ENCODE measurements at regions not wholly inside any gene's neighbourhood (a gene's known extent, or its start where the extent isn't known, plus 50 kb on each side); places are given as distances from the start of the nearest gene placed in this dataset.

DNA sequence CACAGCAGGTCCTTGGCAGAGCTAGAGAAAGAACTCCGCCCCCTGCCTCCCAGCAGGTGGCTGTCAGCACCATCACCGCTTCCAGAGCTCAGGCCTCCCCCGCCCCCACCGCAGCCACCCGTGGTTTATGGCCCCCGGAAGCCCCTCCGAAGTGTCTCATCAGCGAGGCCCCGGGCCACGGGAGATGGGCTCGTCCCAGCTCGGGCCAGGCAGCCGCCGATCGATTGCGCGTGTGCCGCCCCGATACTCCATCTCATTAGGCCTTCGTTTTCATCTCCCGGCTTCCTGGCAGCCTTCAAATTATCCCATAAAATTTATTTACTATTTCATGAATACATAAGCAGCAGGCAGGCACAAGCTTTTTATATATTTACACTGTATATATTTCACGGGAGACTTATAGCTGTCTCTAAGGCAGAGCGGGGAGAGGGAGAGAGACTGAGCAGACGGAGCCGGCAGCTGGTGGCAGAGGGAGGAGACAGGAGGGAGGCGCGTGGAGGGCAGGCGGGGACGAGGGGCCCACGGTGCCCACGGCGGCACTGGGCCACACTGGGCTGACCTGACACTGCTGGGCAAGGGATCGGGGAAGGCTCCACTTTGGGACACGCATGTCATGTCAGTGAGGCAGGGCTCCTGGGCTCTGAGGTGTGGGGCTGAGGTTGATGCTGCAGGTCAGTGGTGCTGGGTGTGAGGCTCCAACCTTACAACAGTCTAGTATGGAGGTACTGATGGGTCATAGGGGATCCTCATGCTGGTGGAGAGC, 241.2 kb downstream of the RBM19 start:
- DNase-seq, result no peak
- Histone ChIP-seq H2BK15ac (replicated peaks; ENCODE audit: low read depth) (no peak overlapping the region), H3K9ac (ENCODE audit: low read length) (no peak overlapping the region), H3K4me3 (ENCODE audit: low read length) (no peak overlapping the region), H3K23ac (ENCODE audit: low read length) (no peak overlapping the region), H3K18ac (ENCODE audit: low read length) (no peak overlapping the region), H3K79me1 (ENCODE audit: low read length) (no peaks in the 10 kb centered on the region), H3K27ac (ENCODE audit: low read depth, low read length) (no peak overlapping the region), H4K5ac (ENCODE audit: low read length) (no peak overlapping the region), H3K27me3 (ENCODE audit: insufficient read depth, low read length, poor library complexity) (no peaks in the 10 kb centered on the region), H2AK5ac (ENCODE audit: low read length) (no peak overlapping the region), H3K79me2 (ENCODE audit: control insufficient read depth, insufficient read depth, low read length) (no peaks in the 10 kb centered on the region), H2BK120ac (ENCODE audit: low read depth, low read length) (no peak overlapping the region), H3K36me3 (ENCODE audit: control insufficient read depth, insufficient read depth, low read length) (no peaks in the 10 kb centered on the region), H3K4ac (ENCODE audit: low read depth, low read length) (no peak overlapping the region), H3K4me2 (ENCODE audit: low read length) (no peak overlapping the region), H4K8ac (ENCODE audit: low read depth, low read length) (no peak overlapping the region), H3K56ac (ENCODE audit: low read length) (no peak overlapping the region), H3K4me1 (ENCODE audit: control insufficient read depth, low read depth, low read length) (no peaks in the 10 kb centered on the region), H2BK5ac (ENCODE audit: low read length) (no peak overlapping the region)
- WGBS (ENCODE audit: extremely low coverage, insufficient coverage, low lambda C conversion rate), result no CpG with 5 or more reads among the region's 34 CpGs

DNA sequence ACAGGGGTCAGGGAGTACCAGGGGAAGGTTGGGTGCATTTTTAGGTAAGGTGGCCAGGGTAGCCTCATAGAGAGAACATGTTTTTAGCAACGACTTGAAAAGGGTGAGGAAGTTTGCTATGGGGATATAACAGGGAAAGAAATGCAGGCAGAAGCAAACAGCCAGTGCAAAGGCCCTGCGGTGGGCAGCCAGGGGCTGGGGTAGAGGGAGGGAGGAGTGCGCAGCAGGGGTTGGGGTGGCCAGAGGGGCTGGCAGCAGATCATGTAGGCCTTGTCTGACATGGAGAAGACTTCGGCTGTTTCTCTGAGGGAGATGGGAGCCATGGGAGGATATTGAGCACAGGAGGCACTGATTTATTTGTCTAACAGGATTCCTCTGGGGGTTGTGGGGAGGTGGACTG, 242.5 kb downstream of the RBM19 start:
- Histone ChIP-seq H3K18ac (ENCODE audit: low read length) (no peak overlapping the region), H2AK5ac (ENCODE audit: low read length) (no peak overlapping the region), H3K36me3 (ENCODE audit: control insufficient read depth, insufficient read depth, low read length) (no peaks in the 10 kb centered on the region), H3K4ac (ENCODE audit: low read depth, low read length) (no peak overlapping the region), H3K27ac (ENCODE audit: low read depth, low read length) (no peak overlapping the region), H3K79me1 (ENCODE audit: low read length) (no peaks in the 10 kb centered on the region), H3K9ac (ENCODE audit: low read length) (no peak overlapping the region), H3K79me2 (ENCODE audit: control insufficient read depth, insufficient read depth, low read length) (no peaks in the 10 kb centered on the region), H3K27me3 (ENCODE audit: insufficient read depth, low read length, poor library complexity) (no peaks in the 10 kb centered on the region), H2BK15ac (replicated peaks; ENCODE audit: low read depth) (no peak overlapping the region), H2BK5ac (ENCODE audit: low read length) (no peak overlapping the region), H3K4me3 (ENCODE audit: low read length) (no peak overlapping the region), H3K56ac (ENCODE audit: low read length) (no peak overlapping the region), H2BK120ac (ENCODE audit: low read depth, low read length) (no peak overlapping the region), H4K5ac (ENCODE audit: low read length) (no peak overlapping the region), H4K8ac (ENCODE audit: low read depth, low read length) (no peak overlapping the region), H3K23ac (ENCODE audit: low read length) (no peak overlapping the region), H3K4me2 (ENCODE audit: low read length) (no peak overlapping the region), H3K4me1 (ENCODE audit: control insufficient read depth, low read depth, low read length) (no peaks in the 10 kb centered on the region)
- no peak for DNase-seq
- WGBS (ENCODE audit: extremely low coverage, insufficient coverage, low lambda C conversion rate), result no CpG with 5 or more reads among the region's 4 CpGs

DNA sequence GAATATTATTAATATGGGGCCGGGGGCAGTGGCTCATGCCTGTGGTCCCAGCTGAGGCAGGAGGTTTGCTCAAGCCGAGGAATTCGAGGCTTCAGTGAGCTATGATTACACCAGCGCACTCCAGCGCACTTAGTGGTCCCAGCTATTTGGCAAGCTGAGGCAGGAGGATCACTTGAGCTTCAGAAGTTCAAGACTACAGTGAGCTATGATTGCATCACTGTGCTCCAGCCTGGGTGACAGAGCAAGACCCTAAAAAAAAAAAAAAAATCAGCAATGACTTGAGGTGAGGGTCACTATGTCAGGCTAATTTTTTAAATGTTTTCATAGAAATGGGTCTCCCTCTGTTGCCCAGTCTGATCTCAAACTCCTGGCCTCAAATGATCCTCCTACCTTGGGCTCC, 243.4 kb downstream of the RBM19 start:
- Histone ChIP-seq H4K5ac (ENCODE audit: low read length) (no peak overlapping the region), H4K8ac (ENCODE audit: low read depth, low read length) (no peak overlapping the region), H3K79me2 (ENCODE audit: control insufficient read depth, insufficient read depth, low read length) (no peaks in the 10 kb centered on the region), H3K27me3 (ENCODE audit: insufficient read depth, low read length, poor library complexity) (no peaks in the 10 kb centered on the region), H3K56ac (ENCODE audit: low read length) (no peak overlapping the region), H3K79me1 (ENCODE audit: low read length) (no peaks in the 10 kb centered on the region), H2BK5ac (ENCODE audit: low read length) (no peak overlapping the region), H3K4ac (ENCODE audit: low read depth, low read length) (no peak overlapping the region), H3K23ac (ENCODE audit: low read length) (no peak overlapping the region), H3K4me2 (ENCODE audit: low read length) (no peak overlapping the region), H2AK5ac (ENCODE audit: low read length) (no peak overlapping the region), H3K18ac (ENCODE audit: low read length) (no peak overlapping the region), H2BK15ac (replicated peaks; ENCODE audit: low read depth) (no peak overlapping the region), H3K36me3 (ENCODE audit: control insufficient read depth, insufficient read depth, low read length) (no peaks in the 10 kb centered on the region), H3K4me3 (ENCODE audit: low read length) (no peak overlapping the region), H3K4me1 (ENCODE audit: control insufficient read depth, low read depth, low read length) (no peaks in the 10 kb centered on the region), H2BK120ac (ENCODE audit: low read depth, low read length) (no peak overlapping the region), H3K9ac (ENCODE audit: low read length) (no peak overlapping the region), H3K27ac (ENCODE audit: low read depth, low read length) (no peak overlapping the region)
- DNase-seq, result no peak
- no CpG with 5 or more reads among the region's 5 CpGs for WGBS (ENCODE audit: extremely low coverage, insufficient coverage, low lambda C conversion rate)

DNA sequence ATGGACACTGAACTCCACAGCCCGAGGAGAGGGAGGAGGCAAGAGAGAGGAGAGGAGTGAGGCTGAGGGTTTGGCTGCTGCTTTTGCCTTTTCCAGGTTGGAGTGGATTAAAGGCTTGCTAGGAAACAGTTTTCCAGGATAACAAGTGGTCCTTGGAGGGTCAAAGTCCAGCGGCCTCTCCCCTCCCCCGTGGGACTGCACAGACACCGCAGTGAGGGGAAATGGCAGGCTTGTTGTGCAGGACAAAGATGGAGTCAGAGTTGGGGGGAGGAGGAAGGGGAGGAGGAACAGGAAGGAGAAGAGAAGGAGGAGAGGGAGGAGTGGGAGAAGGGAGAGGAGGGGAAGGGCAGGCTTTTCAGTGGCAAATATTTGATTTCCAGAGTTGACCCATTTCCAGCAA, 245.5 kb downstream of the RBM19 start:
- H3K4me2 ChIP-seq (ENCODE audit: low read length), result no peak overlapping the region
- H2BK120ac ChIP-seq (ENCODE audit: low read depth, low read length), result no peak overlapping the region
- H4K8ac ChIP-seq (ENCODE audit: low read depth, low read length), result no peak overlapping the region
- H2BK15ac ChIP-seq (replicated peaks; ENCODE audit: low read depth), result no peak overlapping the region
- no CpG with 5 or more reads among the region's 4 CpGs for WGBS (ENCODE audit: extremely low coverage, insufficient coverage, low lambda C conversion rate)
- H3K27me3 ChIP-seq (ENCODE audit: insufficient read depth, low read length, poor library complexity), result no peaks in the 10 kb centered on the region
- H3K56ac ChIP-seq (ENCODE audit: low read length), result no peak overlapping the region
- H3K36me3 ChIP-seq (ENCODE audit: control insufficient read depth, insufficient read depth, low read length), result no peaks in the 10 kb centered on the region
- no peak overlapping the region for H2AK5ac ChIP-seq (ENCODE audit: low read length)
- H3K4me1 ChIP-seq (ENCODE audit: control insufficient read depth, low read depth, low read length), result no peaks in the 10 kb centered on the region
- no peak overlapping the region for H3K9ac ChIP-seq (ENCODE audit: low read length)
- DNase-seq, result no peak
- H3K18ac ChIP-seq (ENCODE audit: low read length), result no peak overlapping the region
- H3K4me3 ChIP-seq (ENCODE audit: low read length), result no peak overlapping the region
- H3K79me1 ChIP-seq (ENCODE audit: low read length), result no peaks in the 10 kb centered on the region
- no peak overlapping the region for H3K27ac ChIP-seq (ENCODE audit: low read depth, low read length)
- H4K5ac ChIP-seq (ENCODE audit: low read length), result no peak overlapping the region
- H3K23ac ChIP-seq (ENCODE audit: low read length), result no peak overlapping the region
- no peak overlapping the region for H2BK5ac ChIP-seq (ENCODE audit: low read length)
- H3K4ac ChIP-seq (ENCODE audit: low read depth, low read length), result no peak overlapping the region
- no peaks in the 10 kb centered on the region for H3K79me2 ChIP-seq (ENCODE audit: control insufficient read depth, insufficient read depth, low read length)

DNA sequence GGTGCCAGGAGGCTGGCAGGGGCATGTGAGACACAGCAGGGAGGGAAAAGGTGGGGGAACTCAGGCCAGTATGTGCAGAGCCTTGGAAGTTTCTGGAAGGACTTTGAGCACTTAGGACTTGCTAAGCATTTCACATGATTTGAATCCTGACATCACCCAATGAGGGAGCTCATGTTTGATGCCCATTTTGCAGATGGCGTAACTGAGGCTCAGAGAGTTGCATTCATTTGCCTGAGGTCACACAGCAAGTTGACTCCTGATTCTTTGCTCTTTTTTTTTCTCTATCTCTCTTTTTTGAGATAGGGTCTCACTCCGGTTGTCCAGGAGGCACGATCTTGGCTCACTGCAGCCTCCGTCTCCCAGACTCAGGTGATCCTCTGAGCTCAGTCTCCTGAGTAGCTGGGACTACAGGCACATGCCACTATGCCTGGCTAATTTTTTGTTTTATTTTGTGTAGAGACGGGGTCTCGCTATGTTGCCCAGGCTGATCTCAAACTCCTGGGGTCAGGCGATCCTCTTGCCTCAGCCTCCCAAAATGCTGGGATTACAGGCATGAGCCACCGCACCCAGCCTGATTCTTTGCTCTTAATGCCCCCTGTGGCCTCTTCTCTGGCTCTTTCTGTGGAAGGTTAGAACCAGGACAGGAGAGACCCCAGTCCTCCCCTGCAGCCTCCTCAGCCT, 246.1 kb downstream of the RBM19 start:
- Histone ChIP-seq H3K4me2 (ENCODE audit: low read length) (no peak overlapping the region), H3K4me1 (ENCODE audit: control insufficient read depth, low read depth, low read length) (no peaks in the 10 kb centered on the region), H3K79me2 (ENCODE audit: control insufficient read depth, insufficient read depth, low read length) (no peaks in the 10 kb centered on the region), H3K27ac (ENCODE audit: low read depth, low read length) (no peak overlapping the region), H2AK5ac (ENCODE audit: low read length) (no peak overlapping the region), H2BK5ac (ENCODE audit: low read length) (no peak overlapping the region), H2BK120ac (ENCODE audit: low read depth, low read length) (no peak overlapping the region), H4K8ac (ENCODE audit: low read depth, low read length) (no peak overlapping the region), H2BK15ac (replicated peaks; ENCODE audit: low read depth) (no peak overlapping the region), H3K27me3 (ENCODE audit: insufficient read depth, low read length, poor library complexity) (no peaks in the 10 kb centered on the region), H3K18ac (ENCODE audit: low read length) (no peak overlapping the region), H3K36me3 (ENCODE audit: control insufficient read depth, insufficient read depth, low read length) (no peaks in the 10 kb centered on the region), H3K23ac (ENCODE audit: low read length) (no peak overlapping the region), H4K5ac (ENCODE audit: low read length) (no peak overlapping the region), H3K79me1 (ENCODE audit: low read length) (no peaks in the 10 kb centered on the region), H3K56ac (ENCODE audit: low read length) (no peak overlapping the region), H3K4me3 (ENCODE audit: low read length) (no peak overlapping the region), H3K9ac (ENCODE audit: low read length) (no peak overlapping the region), H3K4ac (ENCODE audit: low read depth, low read length) (no peak overlapping the region)
- DNase-seq, result no peak
- WGBS (ENCODE audit: extremely low coverage, insufficient coverage, low lambda C conversion rate), result no CpG with 5 or more reads among the region's 8 CpGs
